HS-5 (cell line): ENCODE measurements at regions not wholly inside any gene's neighbourhood (a gene's known extent, or its start where the extent isn't known, plus 50 kb on each side); places are given as distances from the start of the nearest gene placed in this dataset.

Experiments used
- DNase-seq: peaks from one replicate; pipeline ENCODE4 v3.0.0-alpha.2; 2012; ENCODE audit warnings: low read depth

- DNase-seq: no peak
Observed at GRCh38 chr12:42677461-42677860, 87.9 kb upstream of the PRICKLE1 start.

- DNase-seq: no peak
Observed at GRCh38 chr12:42673535-42673934, 84.0 kb upstream of the PRICKLE1 start.

GRCh38 chr12:42670719-42671118 is 81.2 kb upstream of the PRICKLE1 start:
- DNase-seq: no peak

GRCh38 chr12:42669553-42669952 is 80.0 kb upstream of the PRICKLE1 start:
- DNase-seq: no peak

GRCh38 chr12:42666671-42667243 is 77.2 kb upstream of the PRICKLE1 start:
- no peak for DNase-seq

GRCh38 chr12:42663621-42664020 is 74.1 kb upstream of the PRICKLE1 start:
- DNase-seq: no peak

- no peak for DNase-seq
Observed at GRCh38 chr12:42660968-42661937, 71.7 kb upstream of the PRICKLE1 start.

GRCh38 chr12:42660117-42660516 is 70.6 kb upstream of the PRICKLE1 start:
- DNase-seq: no peak

GRCh38 chr12:42652048-42652447 is 62.5 kb upstream of the PRICKLE1 start:
- no peak for DNase-seq

- DNase-seq: no peak
Observed at GRCh38 chr12:42648061-42648460, 58.5 kb upstream of the PRICKLE1 start.

GRCh38 chr12:42643881-42644579 is 54.5 kb upstream of the PRICKLE1 start:
- DNase-seq: no peak

- no peak for DNase-seq
Observed at GRCh38 chr12:42641221-42641885, 51.8 kb upstream of the PRICKLE1 start.

- no peak for DNase-seq
Observed at GRCh38 chr12:42640391-42640790, 50.8 kb upstream of the PRICKLE1 start.

GRCh38 chr12:42639556-42639955 is 50.0 kb upstream of the PRICKLE1 start:
- DNase-seq: no peak
